Suprapubic skin (tissue), 4 donors: ENCODE measurements at regions not wholly inside any gene's neighbourhood (a gene's known extent, or its start where the extent isn't known, plus 50 kb on each side); places are given as distances from the start of the nearest gene placed in this dataset.

Source experiments
- CTCF ChIP-seq, 2 donors: fragments of 200-600 bp in 1 of 2; fragments of 450-650 bp in 1 of 2; sonication (generic) in 1 of 2; IDR thresholded peaks; one replicate each; pipeline ENCODE4 v1.5.1; 2016 to 2019; ENCODE audit warnings: antibody characterized with exemption in 2 of 2, mild to moderate bottlenecking in 1 of 2, moderate library complexity in 1 of 2
- EP300 ChIP-seq: sonication (generic); formaldehyde crosslinking; IDR thresholded peaks from one replicate; pipeline ENCODE4 v1.6.1; 2017; ENCODE audit warnings: antibody characterized with exemption
- POLR2A ChIP-seq, 2 donors: fragments of 450-650 bp; IDR thresholded peaks; one replicate each; pipeline ENCODE4 v1.6.1; 2017; ENCODE audit warnings: antibody characterized with exemption in 2 of 2, mild to moderate bottlenecking in 2 of 2, moderate library complexity in 2 of 2
- POLR2AphosphoS5 ChIP-seq, 3 donors: sonication (generic); formaldehyde crosslinking; IDR thresholded peaks; one replicate each; pipeline ENCODE4 v1.6.1; 2017; ENCODE audit warnings: antibody characterized with exemption in 3 of 3

GRCh38 chr12:126347421-126347820 is 1282.2 kb downstream of the AACS start:
- TF ChIP-seq CTCF (IDR thresholded peaks at IDR 0.05) (no peak), POLR2AphosphoS5 (IDR thresholded peaks at IDR 0.05) (no peak), EP300 (no peak), POLR2A (IDR thresholded peaks at IDR 0.05) (no peak)
